H1 (cell line): ENCODE measurements at regions not wholly inside any gene's neighbourhood (a gene's known extent, or its start where the extent isn't known, plus 50 kb on each side); places are given as distances from the start of the nearest gene placed in this dataset.

Source experiments
- CTCF ChIA-PET: fragments of 300-600 bp; sonication (Branson Sonifier 250); formaldehyde crosslinking; loops from one replicate; lab custom pipeline; 2021; ENCODE audit not compliant: partially characterized antibody; lab: Charles Lee
- POLR2A ChIA-PET: fragments of 300-600 bp; sonication (Branson Sonifier 250); formaldehyde crosslinking; loops from one replicate; lab custom pipeline; 2021; ENCODE audit warnings: inconsistent platforms; ENCODE audit not compliant: partially characterized antibody; lab: Charles Lee
- DNase-seq, 2 experiments: peaks; one replicate each; pipeline versions ENCODE4 v3.0.0 to v3.0.0-alpha.2; 2010 to 2022; ENCODE audit warnings: low spot score in 2 of 2, low read depth in 1 of 2, mixed read lengths in 1 of 2
- FAIRE-seq: peaks from 2 replicates; lab custom pipeline; 2011; peaks lifted over from hg19 to GRCh38; lab: Jason Lieb, UNC
- H2AFZ ChIP-seq: 2 replicates; pipeline ENCODE4 v1.8.1; 2012; ENCODE audit warnings: low read length, inconsistent platforms
- H2AK5ac ChIP-seq: 2 replicates; pipeline ENCODE4 v1.6.1; 2013; ENCODE audit warnings: low read depth, low read length
- H2BK120ac ChIP-seq: replicated peaks from 2 replicates; pipeline ENCODE3; 2013; ENCODE audit warnings: low read depth, low read length, inconsistent platforms
- H2BK12ac ChIP-seq: 2 replicates; pipeline ENCODE4 v1.6.1; 2013; ENCODE audit warnings: low read depth, low read length
- H2BK15ac ChIP-seq: 2 replicates; pipeline ENCODE4 v1.6.1; 2013; ENCODE audit warnings: low read length
- H2BK20ac ChIP-seq: 2 replicates; pipeline ENCODE4 v1.6.1; 2013; ENCODE audit warnings: low read length
- H2BK5ac ChIP-seq: 2 replicates; pipeline ENCODE4 v1.6.1; 2013; ENCODE audit warnings: low read depth, low read length
- H3K14ac ChIP-seq: 2 replicates; pipeline ENCODE4 v1.6.1; 2013; ENCODE audit warnings: inconsistent platforms; ENCODE audit not compliant: insufficient read length
- H3K18ac ChIP-seq: 2 replicates; pipeline ENCODE4 v1.6.1; 2013; ENCODE audit warnings: low read length; ENCODE audit errors: extremely low read depth
- H3K23ac ChIP-seq: 2 replicates; pipeline ENCODE4 v1.6.1; 2013; ENCODE audit warnings: inconsistent platforms; ENCODE audit not compliant: insufficient read length
- H3K23me2 ChIP-seq: 2 replicates; pipeline ENCODE4 v1.6.1; 2013; ENCODE audit warnings: low read depth, low read length
- H3K27ac ChIP-seq: 2 replicates; pipeline ENCODE4 v1.6.1; 2011; ENCODE audit warnings: low read depth, low read length, inconsistent platforms
- H3K27me3 ChIP-seq, 4 experiments: replicated peaks in 1 of 4; 1 replicate in 1 of 4; 2 replicates in 3 of 4; pipeline versions ENCODE4 v1.6.1 to v1.8.1; 2011 to 2013; ENCODE audit warnings: low read length in 3 of 4, mild to moderate bottlenecking in 3 of 4, inconsistent platforms in 2 of 4, mixed read lengths in 2 of 4, moderate library complexity in 1 of 4; ENCODE audit not compliant: control insufficient read depth in 3 of 4, insufficient read depth in 3 of 4; ENCODE audit errors: extremely low read depth in 1 of 4
- H3K36me3 ChIP-seq, 4 experiments: 2 replicates each; pipeline versions ENCODE4 v1.6.1 to v1.8.1; 2011 to 2013; ENCODE audit warnings: mild to moderate bottlenecking in 4 of 4, low read length in 3 of 4, moderate library complexity in 2 of 4, control low read depth in 1 of 4, inconsistent platforms in 1 of 4; ENCODE audit not compliant: insufficient read depth in 4 of 4, control insufficient read depth in 2 of 4
- H3K4ac ChIP-seq: replicated peaks from 2 replicates; pipeline ENCODE3; 2013; ENCODE audit warnings: low read length, low read depth, mixed read lengths, inconsistent platforms; ENCODE audit not compliant: insufficient read length
- H3K4me1 ChIP-seq, 4 experiments: replicated peaks in 1 of 4; 1 replicate in 1 of 4; 2 replicates in 3 of 4; pipeline versions ENCODE4 v1.6.1 to v1.8.1; 2011 to 2013; ENCODE audit warnings: low read length in 3 of 4, inconsistent platforms in 2 of 4, mixed read lengths in 1 of 4; ENCODE audit not compliant: insufficient read depth in 4 of 4, control insufficient read depth in 3 of 4
- H3K4me2 ChIP-seq, 2 experiments: 2 replicates each; pipeline versions ENCODE4 v1.6.1 to v1.8.1; 2011 to 2013; ENCODE audit warnings: low read depth in 2 of 2, low read length in 2 of 2, control low read depth in 1 of 2, inconsistent platforms in 1 of 2, mild to moderate bottlenecking in 1 of 2; ENCODE audit not compliant: insufficient read depth in 1 of 2
- H3K4me3 ChIP-seq, 4 experiments: fragments of 200-600, 300-600 bp in 1 of 4; sonication (generic), shearing (Covaris generic), sonication (Bioruptor Twin) in 1 of 4; 2 replicates each; pipeline versions ENCODE4 v1.5.1 to v1.8.1; 2011 to 2016; ENCODE audit warnings: low read length in 4 of 4, low read depth in 3 of 4, control low read depth in 2 of 4, inconsistent platforms in 2 of 4, mild to moderate bottlenecking in 2 of 4, mixed read lengths in 1 of 4, moderate library complexity in 1 of 4; ENCODE audit not compliant: insufficient read depth in 2 of 4; ENCODE audit errors: extremely low read depth in 1 of 4
- H3K56ac ChIP-seq: replicated peaks from 2 replicates; pipeline ENCODE3; 2013; ENCODE audit warnings: low read depth, mild to moderate bottlenecking, mixed read lengths, low read length, inconsistent platforms; ENCODE audit not compliant: insufficient read length
- H3K79me1 ChIP-seq: 2 replicates; pipeline ENCODE4 v1.6.1; 2013; ENCODE audit warnings: low read depth, low read length, control low read depth
- H3K79me2 ChIP-seq, 2 experiments: 2 replicates each; pipeline versions ENCODE4 v1.6.1 to v1.8.1; 2012 to 2013; ENCODE audit warnings: low read length in 2 of 2, mild to moderate bottlenecking in 2 of 2, inconsistent platforms in 1 of 2; ENCODE audit not compliant: insufficient read depth in 2 of 2, control insufficient read depth in 1 of 2
- H3K9ac ChIP-seq, 4 experiments: replicated peaks in 1 of 4; 1 replicate in 1 of 4; 2 replicates in 3 of 4; pipeline versions ENCODE4 v1.6.1 to v1.8.1; 2011 to 2013; ENCODE audit warnings: low read depth in 3 of 4, low read length in 3 of 4, control low read depth in 2 of 4, mild to moderate bottlenecking in 2 of 4, moderate library complexity in 2 of 4, inconsistent platforms in 1 of 4; ENCODE audit errors: extremely low read depth in 1 of 4
- H3K9me3 ChIP-seq, 2 experiments: 2 replicates each; pipeline versions ENCODE4 v1.6.1 to v1.8.1; 2012 to 2013; ENCODE audit warnings: mild to moderate bottlenecking in 2 of 2, moderate library complexity in 2 of 2, control low read depth in 1 of 2, inconsistent platforms in 1 of 2, low read depth in 1 of 2, low read length in 1 of 2, mixed read lengths in 1 of 2; ENCODE audit not compliant: insufficient read depth in 2 of 2
- H4K20me1 ChIP-seq, 2 experiments: replicated peaks in 1 of 2; 2 replicates each; pipeline versions ENCODE3 to v1.8.1; 2011 to 2013; ENCODE audit warnings: inconsistent platforms in 2 of 2, low read length in 2 of 2, mild to moderate bottlenecking in 1 of 2; ENCODE audit not compliant: insufficient read depth in 2 of 2, control insufficient read depth in 1 of 2
- H4K5ac ChIP-seq: 2 replicates; pipeline ENCODE4 v1.6.1; 2013; ENCODE audit warnings: low read length, low read depth, mixed read lengths, inconsistent platforms; ENCODE audit not compliant: insufficient read length
- H4K8ac ChIP-seq: 2 replicates; pipeline ENCODE4 v1.8.0; 2013; ENCODE audit warnings: mild to moderate bottlenecking, moderate library complexity, low read length, inconsistent platforms; ENCODE audit not compliant: insufficient read depth; ENCODE audit errors: extremely low read depth
- H4K91ac ChIP-seq: replicated peaks from 2 replicates; pipeline ENCODE3; 2013; ENCODE audit warnings: low read length, mixed read lengths, inconsistent platforms; ENCODE audit not compliant: insufficient read length
- ASH2L ChIP-seq: fragments of 200-600, 300-600 bp; sonication (generic); IDR thresholded peaks from one replicate; pipeline ENCODE4 v1.7.1; 2017; ENCODE audit warnings: low read length
- BACH1 ChIP-seq: IDR thresholded peaks from 2 replicates; pipeline ENCODE4 v1.6.1; 2012; ENCODE audit warnings: low read length, improper control_type of control experiment
- CBX5 ChIP-seq: fragments of 300-800, 300-1000 bp; sonication (generic); IDR thresholded peaks from 2 replicates; pipeline ENCODE4 v1.7.1; 2016; ENCODE audit warnings: antibody characterized with exemption, low read length, low read depth
- HDAC2 ChIP-seq, 2 experiments: fragments of 300-600 bp in 1 of 2; sonication (generic) in 1 of 2; IDR thresholded peaks; 2 replicates each; pipeline ENCODE4 v1.6.1; 2011 to 2012; ENCODE audit warnings: low read depth in 2 of 2, low read length in 2 of 2, mild to moderate bottlenecking in 2 of 2, moderate library complexity in 2 of 2, borderline replicate concordance in 1 of 2, inconsistent platforms in 1 of 2
- JUND ChIP-seq: IDR thresholded peaks from 2 replicates; pipeline ENCODE4 v1.6.1; 2011; ENCODE audit warnings: mild to moderate bottlenecking, improper control_type of control experiment, low read length
- POLR2AphosphoS5 ChIP-seq: IDR thresholded peaks from 2 replicates; pipeline ENCODE4 v1.6.1; 2011; ENCODE audit warnings: low read depth, low read length
- RXRA ChIP-seq: IDR thresholded peaks from 2 replicates; pipeline ENCODE4 v1.6.1; 2011; ENCODE audit warnings: low read depth, mild to moderate bottlenecking, low read length, moderate library complexity; ENCODE audit not compliant: insufficient read depth
- SIX5 ChIP-seq: IDR thresholded peaks from 2 replicates; pipeline ENCODE4 v1.6.1; 2011; ENCODE audit warnings: mild to moderate bottlenecking, low read depth, low read length
- SP2 ChIP-seq: IDR thresholded peaks from 2 replicates; pipeline ENCODE4 v1.6.1; 2012; ENCODE audit warnings: mild to moderate bottlenecking, low read length, inconsistent platforms
- SUZ12 ChIP-seq: fragments of 200-600 bp; sonication (generic); IDR thresholded peaks from 2 replicates; pipeline ENCODE4 v1.6.1; 2012; ENCODE audit warnings: mild to moderate bottlenecking, inconsistent platforms, low read length, moderate library complexity, mixed read lengths
- TEAD4 ChIP-seq: IDR thresholded peaks from 2 replicates; pipeline ENCODE4 v1.6.1; 2012; ENCODE audit warnings: low read depth, low read length, inconsistent platforms, mixed read lengths
- YY1 ChIP-seq: IDR thresholded peaks from 2 replicates; pipeline ENCODE4 v1.6.1; 2011; ENCODE audit warnings: low read depth, mild to moderate bottlenecking, low read length
- WGBS, 2 experiments: shearing (Covaris generic) in 1 of 2; methylation state at CpG; one replicate each; pipeline versions ENCODE4 v1.1.6 to v1.1.7; 2013 to 2015; ENCODE audit warnings: low lambda C conversion rate in 2 of 2, mixed read lengths in 2 of 2, inconsistent platforms in 1 of 2, low coverage in 1 of 2, missing lambda C conversion rate in 1 of 2; ENCODE audit not compliant: insufficient replicate concordance in 2 of 2, insufficient coverage in 1 of 2, insufficient read length in 1 of 2; ENCODE audit errors: extremely low coverage in 1 of 2, missing lambda C conversion rate in 1 of 2; 5-methylcytosine and 5-hydroxymethylcytosine counted together

- Histone ChIP-seq H3K18ac (no peak overlapping the region), H2BK15ac (no peak overlapping the region), H2BK20ac (no peak overlapping the region), H3K27ac (no peak overlapping the region), H2AK5ac (no peak overlapping the region), H3K79me1 (no peaks in the 10 kb centered on the region), H3K4me3 (no peak overlapping the region), H3K23ac (no peak overlapping the region), H4K20me1 (no peaks in the 10 kb centered on the region), H3K23me2 (no peaks in the 10 kb centered on the region), H4K5ac (no peak overlapping the region), H3K36me3 (no peaks in the 10 kb centered on the region), H4K8ac (no peak overlapping the region), H3K27me3 (no peaks in the 10 kb centered on the region), H2BK5ac (no peak overlapping the region), H3K14ac (no peak overlapping the region), H3K56ac (no peak overlapping the region), H2AFZ (no peak overlapping the region), H3K4me1 (0 out of 7 replicates have a peak, but pooled peaks cover 0 to 3% (median 0%) of the 10 kb centered on the region in 4 experiments), H3K79me2 (no peaks in the 10 kb centered on the region), H3K4me2 (no peak overlapping the region), H3K9ac (no peak overlapping the region), H3K4ac (no peak overlapping the region), H2BK120ac (no peak overlapping the region), H3K9me3 (no peaks in the 10 kb centered on the region), H2BK12ac (no peak overlapping the region), H4K91ac (no peak overlapping the region)
- FAIRE-seq: no peak
- ChIA-PET CTCF (interaction anchor here (1.0 kb wide), 1 partner anchor 33 kb away, joined by 4 read pairs; no protein-coding TSS in a partner anchor), POLR2A (no interaction called here)
- WGBS, 2 experiments: 87% methylated on average over 4 of the region's 4 CpGs; no CpG with 5 or more reads in 1 of the 2 experiments
- DNase-seq: no peak
- TF ChIP-seq CBX5 (no peak), HDAC2 (IDR thresholded peaks at IDR 0.05; ENCODE audit: borderline replicate concordance in 1 of 2, low read depth in 2 of 2, low read length in 2 of 2) (no peak), SP2 (no peak), POLR2AphosphoS5 (no peak), YY1 (no peak), SUZ12 (no peak), SIX5 (no peak), ASH2L (no peak), JUND (no peak), RXRA (no peak), TEAD4 (no peak), BACH1 (no peak)
These were observed 204.6 kb downstream of the NR2F2 start for GRCh38 chr15:96535148-96535547.
